Neutrophil (primary cell): ENCODE measurements at regions not wholly inside any gene's neighbourhood (a gene's known extent, or its start where the extent isn't known, plus 50 kb on each side); places are given as distances from the start of the nearest gene placed in this dataset.
"Not testable (repeated sequence)": the region's sequence is repeated elsewhere in the genome, so short reads cannot be mapped to it uniquely, and the experiment has no call there.

Experiments
- H3K27ac ChIP-seq: fragments of 200-600 bp; sonication (generic); 2 replicates; pipeline ENCODE4 v1.5.1; 2016; ENCODE audit warnings: mild to moderate bottlenecking, moderate library complexity
- H3K27me3 ChIP-seq: fragments of 200-600 bp; sonication (generic); 2 replicates; pipeline ENCODE4 v1.6.0; 2016; ENCODE audit warnings: mild to moderate bottlenecking
- H3K36me3 ChIP-seq: fragments of 200-600 bp; sonication (generic); 2 replicates; pipeline ENCODE4 v1.5.1; 2017
- H3K4me1 ChIP-seq, 2 experiments: fragments of 200-600 bp in 1 of 2; sonication (generic) in 1 of 2; 1 replicate in 1 of 2; 2 replicates in 1 of 2; pipeline versions ENCODE4 v1.5.1 to v1.6.1; 2013 to 2016; ENCODE audit warnings: low read depth in 1 of 2, low read length in 1 of 2, mild to moderate bottlenecking in 1 of 2, moderate library complexity in 1 of 2; ENCODE audit not compliant: control insufficient read depth in 1 of 2, insufficient read depth in 1 of 2
- H3K4me3 ChIP-seq, 2 experiments: fragments of 200-600 bp in 1 of 2; sonication (generic) in 1 of 2; 1 replicate in 1 of 2; 2 replicates in 1 of 2; pipeline ENCODE4 v1.5.1; 2013 to 2016; ENCODE audit warnings: low read depth in 1 of 2, low read length in 1 of 2, mild to moderate bottlenecking in 1 of 2, moderate library complexity in 1 of 2
- H3K9me3 ChIP-seq: fragments of 200-600 bp; sonication (generic); 2 replicates; pipeline ENCODE4 v1.5.1; 2016
- TF ChIP-seq, protein P1 (sequence below): fragments of 200-600 bp; sonication (generic); IDR thresholded peaks from 2 replicates; pipeline ENCODE4 v1.5.1; 2016; ENCODE audit warnings: antibody characterized with exemption

DNA sequence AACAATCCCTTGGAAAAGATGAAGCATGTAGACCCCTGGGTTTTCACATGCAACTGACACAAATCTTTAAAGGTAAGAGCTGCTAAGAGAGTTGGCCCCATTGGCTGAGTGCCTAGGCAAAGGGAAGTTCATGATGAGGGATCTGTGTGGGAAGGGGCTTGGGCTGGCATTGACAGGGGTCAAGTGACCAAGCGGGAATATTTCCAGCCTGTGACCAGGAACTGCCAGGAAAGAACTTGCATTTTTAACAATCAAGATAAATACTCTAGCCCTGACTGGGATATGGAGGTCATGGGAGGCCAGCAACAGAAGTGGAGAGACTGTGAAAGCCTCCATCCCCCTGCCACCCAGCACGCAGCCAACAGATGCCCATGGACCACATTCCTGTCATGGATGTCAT is 361.1 kb upstream of the ATP10A start:
- Histone ChIP-seq H3K4me3 (no peak overlapping the region), H3K27me3 (no peaks in the 10 kb centered on the region), H3K27ac (no peak overlapping the region), H3K9me3 (no peaks in the 10 kb centered on the region), H3K4me1 (no peaks in the 10 kb centered on the region), H3K36me3 (no peaks in the 10 kb centered on the region)
- TF ChIP-seq, protein P1, sequence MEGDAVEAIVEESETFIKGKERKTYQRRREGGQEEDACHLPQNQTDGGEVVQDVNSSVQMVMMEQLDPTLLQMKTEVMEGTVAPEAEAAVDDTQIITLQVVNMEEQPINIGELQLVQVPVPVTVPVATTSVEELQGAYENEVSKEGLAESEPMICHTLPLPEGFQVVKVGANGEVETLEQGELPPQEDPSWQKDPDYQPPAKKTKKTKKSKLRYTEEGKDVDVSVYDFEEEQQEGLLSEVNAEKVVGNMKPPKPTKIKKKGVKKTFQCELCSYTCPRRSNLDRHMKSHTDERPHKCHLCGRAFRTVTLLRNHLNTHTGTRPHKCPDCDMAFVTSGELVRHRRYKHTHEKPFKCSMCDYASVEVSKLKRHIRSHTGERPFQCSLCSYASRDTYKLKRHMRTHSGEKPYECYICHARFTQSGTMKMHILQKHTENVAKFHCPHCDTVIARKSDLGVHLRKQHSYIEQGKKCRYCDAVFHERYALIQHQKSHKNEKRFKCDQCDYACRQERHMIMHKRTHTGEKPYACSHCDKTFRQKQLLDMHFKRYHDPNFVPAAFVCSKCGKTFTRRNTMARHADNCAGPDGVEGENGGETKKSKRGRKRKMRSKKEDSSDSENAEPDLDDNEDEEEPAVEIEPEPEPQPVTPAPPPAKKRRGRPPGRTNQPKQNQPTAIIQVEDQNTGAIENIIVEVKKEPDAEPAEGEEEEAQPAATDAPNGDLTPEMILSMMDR, result no peak

- TF ChIP-seq, protein P1, result no peak
- no peak overlapping the region for H3K27ac ChIP-seq
- no peaks in the 10 kb centered on the region for H3K9me3 ChIP-seq
These were observed 360.6 kb upstream of the ATP10A start for GRCh38 chr15:26223720-26224119.

DNA sequence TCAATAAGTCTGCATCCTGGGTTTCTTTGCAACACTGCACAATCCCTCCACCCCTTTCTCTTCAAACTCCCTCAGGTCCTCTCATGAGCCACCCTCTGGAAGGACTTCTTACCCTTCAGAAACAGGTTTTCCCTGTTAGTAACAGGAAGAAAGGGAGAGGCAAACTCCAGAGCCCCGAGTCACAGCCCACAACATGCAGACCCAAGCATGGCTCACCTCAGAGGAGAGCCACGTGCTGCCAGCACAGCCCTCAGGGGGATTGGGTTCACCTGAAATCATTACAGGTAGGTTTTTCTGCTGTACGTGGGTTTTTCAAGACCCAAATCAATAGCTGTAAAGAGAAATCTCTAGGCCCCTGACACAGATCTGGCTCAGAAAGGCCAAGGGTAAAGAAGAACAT is 359.7 kb upstream of the ATP10A start:
- H3K4me3 ChIP-seq, result no peak overlapping the region
- no peaks in the 10 kb centered on the region for H3K36me3 ChIP-seq
- H3K9me3 ChIP-seq, result no peaks in the 10 kb centered on the region
- no peak overlapping the region for H3K27ac ChIP-seq
- no peaks in the 10 kb centered on the region for H3K4me1 ChIP-seq
- TF ChIP-seq, protein P1, result no peak
- H3K27me3 ChIP-seq, result no peaks in the 10 kb centered on the region

More at GRCh38 chr15:26223720-26224119, 360.6 kb upstream of the ATP10A start:
- no peaks in the 10 kb centered on the region for H3K27me3 ChIP-seq
- H3K4me1 ChIP-seq, result no peaks in the 10 kb centered on the region
- H3K4me3 ChIP-seq, result no peak overlapping the region
- H3K36me3 ChIP-seq, result no peaks in the 10 kb centered on the region

- H3K9me3 ChIP-seq, H3K36me3 ChIP-seq, H3K4me1 ChIP-seq, H3K27ac ChIP-seq, H3K4me3 ChIP-seq, H3K27me3 ChIP-seq: not testable (repeated sequence)
These were observed 353.9 kb upstream of the ATP10A start for GRCh38 chr15:26217043-26217442.

GRCh38 chr15:26214290-26214689 is 351.2 kb upstream of the ATP10A start:
- no peak overlapping the region for H3K4me3 ChIP-seq
- H3K9me3 ChIP-seq, result no peaks in the 10 kb centered on the region
- no peaks in the 10 kb centered on the region for H3K27me3 ChIP-seq
- H3K36me3 ChIP-seq, result no peaks in the 10 kb centered on the region
- TF ChIP-seq, protein P1, result no peak
- no peak overlapping the region for H3K27ac ChIP-seq
- no peaks in the 10 kb centered on the region for H3K4me1 ChIP-seq

- Histone ChIP-seq H3K27ac (no peak overlapping the region), H3K4me1 (no peaks in the 10 kb centered on the region), H3K9me3 (no peaks in the 10 kb centered on the region), H3K4me3 (no peak overlapping the region), H3K36me3 (no peaks in the 10 kb centered on the region), H3K27me3 (no peaks in the 10 kb centered on the region)
- TF ChIP-seq, protein P1, result no peak
These were observed 350.3 kb upstream of the ATP10A start for GRCh38 chr15:26213427-26213826.
